Natural killer cell treated with Interleukin-12 subunit alpha and Interleukin-12 subunit beta and Interleukin-15 and Interleukin-18, amount 100 ng/mL, for 72 hours (primary cell): ENCODE measurements at regions not wholly inside any gene's neighbourhood (a gene's known extent, or its start where the extent isn't known, plus 50 kb on each side); places are given as distances from the start of the nearest gene placed in this dataset.

Source experiments
- ATAC-seq, 2 donors: fragments of 150-1000 bp; cut with Tn5 transposase in 1 of 2; sonication (Bioruptor Pico), chemical (Tn5 transposase) in 1 of 2; 2 replicates each; pipeline ENCODE4 v1.10.0; 2021
- DNase-seq: peaks from one replicate; pipeline ENCODE4 v3.0.0; 2022; ENCODE audit warnings: low spot score
- H3K27ac Mint-ChIP-seq, 2 donors: 1 replicate in 1 of 2; 2 replicates in 1 of 2; pipeline ENCODE4 v1.8.0; 2022; ENCODE audit warnings: mixed read lengths in 2 of 2, mild to moderate bottlenecking in 1 of 2, moderate library complexity in 1 of 2
- H3K27me3 Mint-ChIP-seq, 2 donors: 1 replicate in 1 of 2; 2 replicates in 1 of 2; pipeline ENCODE4 v1.8.0; 2022; ENCODE audit warnings: mixed read lengths in 2 of 2
- H3K36me3 Mint-ChIP-seq: one replicate; pipeline ENCODE4 v1.8.0; 2022; ENCODE audit warnings: mixed read lengths
- H3K4me1 Mint-ChIP-seq, 2 donors: 1 replicate in 1 of 2; 2 replicates in 1 of 2; pipeline ENCODE4 v1.8.0; 2022; ENCODE audit warnings: low read depth in 2 of 2, mixed read lengths in 2 of 2, mild to moderate bottlenecking in 1 of 2
- H3K4me3 Mint-ChIP-seq: one replicate; pipeline ENCODE4 v1.8.0; 2022; ENCODE audit warnings: mixed read lengths
- H3K9me3 Mint-ChIP-seq: 2 replicates; pipeline ENCODE4 v1.8.0; 2022; ENCODE audit warnings: mixed read lengths

- peaks cover 5% of the 10 kb centered on the region for H3K9me3 Mint-ChIP-seq
- peaks cover 5 to 20% of the 10 kb centered on the region in 2 donors for H3K27me3 Mint-ChIP-seq
- no peak overlapping the region for H3K4me3 Mint-ChIP-seq
- no peaks in the 10 kb centered on the region for H3K36me3 Mint-ChIP-seq
- DNase-seq = no peak
- no peak for ATAC-seq
- no peaks in the 10 kb centered on the region for H3K4me1 Mint-ChIP-seq
- no peak overlapping the region for H3K27ac Mint-ChIP-seq
Measured at GRCh38 chr2:220845766-220846273, 726.3 kb downstream of the EPHA4 start.

GRCh38 chr2:220847006-220847405, 725.1 kb downstream of the EPHA4 start:
- Mint-ChIP-seq H3K4me1 (no peaks in the 10 kb centered on the region), H3K9me3 (peaks cover 5% of the 10 kb centered on the region), H3K36me3 (no peaks in the 10 kb centered on the region), H3K27me3 (peaks cover 5 to 20% of the 10 kb centered on the region in 2 donors), H3K4me3 (no peak overlapping the region), H3K27ac (no peak overlapping the region)
- DNase-seq = no peak
- no peak for ATAC-seq

- H3K27ac Mint-ChIP-seq = no peak overlapping the region
- H3K36me3 Mint-ChIP-seq = no peaks in the 10 kb centered on the region
- H3K9me3 Mint-ChIP-seq = peaks cover 5% of the 10 kb centered on the region
- no peak for DNase-seq
- H3K4me3 Mint-ChIP-seq = no peak overlapping the region
- ATAC-seq = no peak
- H3K4me1 Mint-ChIP-seq = no peaks in the 10 kb centered on the region
- H3K27me3 Mint-ChIP-seq = peaks cover 5 to 17% of the 10 kb centered on the region in 2 donors
Measured at GRCh38 chr2:220847589-220847988, 724.5 kb downstream of the EPHA4 start.

DNA sequence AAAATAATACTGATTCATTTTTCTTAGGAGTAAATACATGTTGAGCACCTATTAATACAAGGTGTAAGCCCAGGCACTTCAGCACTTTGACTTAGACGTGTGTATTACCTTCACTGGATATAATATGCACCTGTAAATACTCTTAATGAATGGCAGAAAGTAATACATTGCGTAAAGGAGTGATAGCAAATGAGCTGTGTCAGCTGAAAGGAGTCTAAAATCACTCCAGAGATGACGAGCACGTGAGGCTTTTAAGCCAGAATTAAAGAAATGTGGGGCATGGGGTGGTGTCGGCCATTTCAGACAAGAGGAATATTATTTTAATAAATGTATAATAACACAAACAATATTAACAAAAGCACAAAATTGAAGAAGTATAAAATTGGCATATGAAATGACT, 722.7 kb downstream of the EPHA4 start:
- no peak for ATAC-seq
- no peaks in the 10 kb centered on the region for H3K4me1 Mint-ChIP-seq

GRCh38 chr2:220850116-220850515, 722.0 kb downstream of the EPHA4 start:
- peaks cover 5% of the 10 kb centered on the region for H3K9me3 Mint-ChIP-seq
- H3K27ac Mint-ChIP-seq = no peak overlapping the region
- H3K36me3 Mint-ChIP-seq = no peaks in the 10 kb centered on the region
- ATAC-seq (no peak), DNase-seq (no peak)
- H3K4me3 Mint-ChIP-seq = no peak overlapping the region
- H3K27me3 Mint-ChIP-seq = peaks cover 0 to 2% of the 10 kb centered on the region in 2 donors
- H3K4me1 Mint-ChIP-seq = no peaks in the 10 kb centered on the region

More for the DNA sequence above, 722.7 kb downstream of the EPHA4 start:
- no peaks in the 10 kb centered on the region for H3K36me3 Mint-ChIP-seq
- no peak overlapping the region for H3K4me3 Mint-ChIP-seq
- H3K27ac Mint-ChIP-seq = no peak overlapping the region
- H3K9me3 Mint-ChIP-seq = peaks cover 5% of the 10 kb centered on the region
- no peak for DNase-seq
- H3K27me3 Mint-ChIP-seq = peaks cover 0 to 2% of the 10 kb centered on the region in 2 donors

DNA sequence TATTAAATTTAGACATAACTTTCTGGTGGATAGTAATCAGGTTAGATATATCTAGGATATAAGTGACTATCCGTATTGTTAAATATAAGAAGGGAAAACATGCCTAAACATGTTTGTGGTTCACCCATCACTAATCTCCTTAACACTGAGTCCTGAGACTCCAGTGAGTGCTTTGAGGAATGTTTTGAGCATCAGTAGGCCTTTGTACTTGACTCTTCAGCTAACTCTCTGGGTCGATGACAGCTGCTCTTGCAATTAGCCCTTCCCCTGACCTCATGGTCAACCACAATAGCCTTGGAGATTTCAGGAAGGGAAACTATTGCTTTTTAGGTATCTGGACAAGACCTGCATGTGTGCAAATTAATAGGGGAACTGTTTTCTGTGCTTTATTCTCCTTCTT, 716.8 kb downstream of the EPHA4 start:
- H3K27me3 Mint-ChIP-seq = no peaks in the 10 kb centered on the region
- ATAC-seq = no peak

GRCh38 chr2:220856486-220856885, 715.6 kb downstream of the EPHA4 start:
- H3K36me3 Mint-ChIP-seq = no peaks in the 10 kb centered on the region
- no peak for DNase-seq
- H3K27me3 Mint-ChIP-seq = no peaks in the 10 kb centered on the region
- no peak overlapping the region for H3K27ac Mint-ChIP-seq
- H3K9me3 Mint-ChIP-seq = no peaks in the 10 kb centered on the region
- ATAC-seq = no peak
- no peak overlapping the region for H3K4me3 Mint-ChIP-seq
- H3K4me1 Mint-ChIP-seq = no peaks in the 10 kb centered on the region

More for the DNA sequence above, 716.8 kb downstream of the EPHA4 start:
- Mint-ChIP-seq H3K9me3 (no peaks in the 10 kb centered on the region), H3K27ac (no peak overlapping the region), H3K4me3 (no peak overlapping the region), H3K4me1 (no peaks in the 10 kb centered on the region), H3K36me3 (no peaks in the 10 kb centered on the region)
- no peak for DNase-seq

- Mint-ChIP-seq H3K4me3 (no peak overlapping the region), H3K27me3 (peaks cover 0 to 5% of the 10 kb centered on the region in 2 donors), H3K27ac (no peak overlapping the region), H3K4me1 (no peaks in the 10 kb centered on the region), H3K36me3 (no peaks in the 10 kb centered on the region), H3K9me3 (no peaks in the 10 kb centered on the region)
- ATAC-seq (no peak), DNase-seq (no peak)
Measured at GRCh38 chr2:220857368-220857767, 714.7 kb downstream of the EPHA4 start.

DNA sequence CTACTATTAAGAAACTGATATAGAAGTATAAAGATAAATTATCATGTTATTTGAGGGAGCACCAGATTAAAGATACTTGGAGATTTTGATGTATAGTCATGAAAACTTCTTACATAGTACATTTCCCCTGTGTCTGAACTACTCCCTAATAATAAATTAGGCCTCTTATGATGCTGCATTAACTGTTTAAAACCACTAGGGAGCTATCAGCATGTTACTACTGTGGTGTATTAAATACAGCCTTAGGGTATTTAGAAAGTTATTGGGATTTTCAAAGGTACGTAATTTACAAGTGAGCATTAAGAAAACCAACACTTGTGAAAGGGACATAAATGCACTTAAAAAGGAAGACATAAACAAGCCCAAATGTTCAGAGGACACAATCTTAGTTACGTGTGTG, 714.0 kb downstream of the EPHA4 start:
- H3K36me3 Mint-ChIP-seq = no peaks in the 10 kb centered on the region
- DNase-seq (no peak), ATAC-seq (no peak)
- H3K27me3 Mint-ChIP-seq = peaks cover 0 to 5% of the 10 kb centered on the region in 2 donors
- H3K4me1 Mint-ChIP-seq = no peaks in the 10 kb centered on the region
- H3K9me3 Mint-ChIP-seq = no peaks in the 10 kb centered on the region
- no peak overlapping the region for H3K4me3 Mint-ChIP-seq
- H3K27ac Mint-ChIP-seq = no peak overlapping the region

DNA sequence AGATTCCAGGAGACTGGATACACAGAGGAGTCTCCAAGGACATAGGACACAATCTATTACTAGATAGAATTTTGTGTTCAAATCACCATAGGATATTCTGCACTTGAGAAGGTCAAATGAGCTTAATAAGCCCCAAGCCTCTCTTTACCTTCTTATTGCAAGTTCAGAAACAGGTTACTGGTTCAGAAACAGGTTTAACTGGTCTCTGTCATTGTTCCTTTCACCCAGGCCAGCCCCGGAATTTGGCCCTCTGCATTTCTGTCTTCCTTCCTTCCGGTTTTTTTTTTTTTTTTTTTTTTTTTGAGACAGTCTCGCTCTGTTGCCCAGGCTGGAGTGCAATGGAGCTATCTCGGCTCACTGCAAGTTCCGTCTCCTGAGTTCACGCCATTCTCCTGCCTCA, 700.2 kb downstream of the EPHA4 start:
- no peak for ATAC-seq
- no peak overlapping the region for H3K4me3 Mint-ChIP-seq
- H3K9me3 Mint-ChIP-seq = peaks cover 11% of the 10 kb centered on the region
- H3K36me3 Mint-ChIP-seq = no peaks in the 10 kb centered on the region
- no peak overlapping the region for H3K27ac Mint-ChIP-seq
- no peak for DNase-seq
- no peaks in the 10 kb centered on the region for H3K27me3 Mint-ChIP-seq
- H3K4me1 Mint-ChIP-seq = no peaks in the 10 kb centered on the region

DNA sequence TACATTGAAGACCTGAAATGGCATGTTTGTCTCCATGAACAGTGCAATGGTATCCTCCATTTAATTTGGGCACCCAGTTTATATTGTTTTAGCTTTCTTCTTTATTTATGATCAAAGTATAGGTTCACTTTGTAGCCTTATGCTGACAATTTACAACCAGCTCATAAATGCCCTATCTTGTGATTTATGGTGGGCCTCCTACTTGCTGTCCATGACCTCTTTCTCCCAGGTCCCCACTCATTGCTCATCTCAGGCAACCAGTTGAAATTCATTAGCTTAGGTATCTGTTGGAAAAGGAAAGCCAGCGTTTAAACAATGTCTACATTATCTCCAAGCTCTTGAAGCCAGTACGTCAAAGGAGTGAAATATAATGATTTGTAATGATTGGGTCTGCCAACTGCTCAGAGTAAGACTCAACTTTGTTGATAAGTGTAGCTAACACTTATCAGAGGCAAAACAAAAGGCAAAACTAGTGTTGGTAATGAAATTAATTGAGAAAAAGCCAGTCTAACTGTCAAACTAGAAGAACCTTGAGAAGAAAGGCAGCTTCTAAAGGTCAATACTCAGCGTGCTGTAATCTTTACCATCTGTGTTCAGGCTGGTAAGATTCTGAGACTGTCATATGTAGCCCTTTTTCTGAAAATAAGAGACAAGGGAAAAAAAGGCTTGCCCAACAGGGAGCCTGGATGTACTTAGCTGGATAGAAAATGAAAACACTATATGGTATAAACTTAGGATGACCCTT, 695.9 kb downstream of the EPHA4 start:
- H3K36me3 Mint-ChIP-seq = no peaks in the 10 kb centered on the region
- H3K9me3 Mint-ChIP-seq = peaks cover 6% of the 10 kb centered on the region
- DNase-seq (no peak), ATAC-seq (no peak)
- no peaks in the 10 kb centered on the region for H3K4me1 Mint-ChIP-seq
- no peak overlapping the region for H3K4me3 Mint-ChIP-seq
- peaks cover 0 to 11% of the 10 kb centered on the region in 2 donors for H3K27me3 Mint-ChIP-seq
- H3K27ac Mint-ChIP-seq = no peak overlapping the region

DNA sequence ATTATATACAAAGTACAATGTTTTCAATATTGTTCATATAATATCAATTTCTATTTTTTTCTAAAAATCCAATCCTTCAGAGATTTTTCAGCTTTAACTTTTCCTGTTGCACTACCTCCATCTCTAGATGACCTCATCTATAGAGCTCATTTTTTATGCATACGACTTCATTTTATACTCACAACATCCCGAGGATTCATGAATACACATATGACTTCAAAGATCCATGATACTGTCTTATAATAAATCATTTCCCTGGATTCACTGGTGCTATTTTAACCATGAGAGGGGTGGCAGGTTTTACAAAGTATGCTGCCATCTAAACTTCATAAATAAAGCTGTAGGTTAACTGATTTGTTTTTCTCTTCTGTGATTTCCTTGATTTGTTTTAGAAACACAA, 694.6 kb downstream of the EPHA4 start:
- Mint-ChIP-seq H3K36me3 (no peaks in the 10 kb centered on the region), H3K9me3 (peaks cover 6% of the 10 kb centered on the region), H3K4me3 (no peak overlapping the region), H3K27me3 (peaks cover 0 to 11% of the 10 kb centered on the region in 2 donors), H3K27ac (no peak overlapping the region), H3K4me1 (no peaks in the 10 kb centered on the region)
- ATAC-seq (no peak), DNase-seq (no peak)

DNA sequence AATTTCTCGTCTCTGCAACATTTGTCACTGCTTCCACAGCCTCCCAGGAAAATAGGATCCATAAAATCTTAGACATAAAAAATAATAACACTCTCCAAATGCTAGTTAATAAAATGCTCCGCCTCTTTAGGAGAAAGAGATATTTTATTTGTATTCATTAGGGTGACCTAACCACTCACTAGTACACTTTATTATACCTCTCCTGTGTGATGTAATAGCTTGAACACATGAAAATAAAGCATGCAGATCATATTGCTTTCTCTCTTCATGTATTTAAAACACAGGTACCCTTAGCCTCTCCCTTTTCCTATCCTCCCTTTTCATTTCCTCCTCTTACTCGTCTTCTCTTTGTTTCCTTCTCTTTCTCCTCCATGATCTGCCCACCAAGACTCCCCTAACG, 694.2 kb downstream of the EPHA4 start:
- H3K4me1 Mint-ChIP-seq = no peaks in the 10 kb centered on the region
- DNase-seq = no peak
- no peak for ATAC-seq
- no peak overlapping the region for H3K27ac Mint-ChIP-seq
- H3K36me3 Mint-ChIP-seq = no peaks in the 10 kb centered on the region
- no peak overlapping the region for H3K4me3 Mint-ChIP-seq
- H3K27me3 Mint-ChIP-seq = peaks cover 0 to 12% of the 10 kb centered on the region in 2 donors
- H3K9me3 Mint-ChIP-seq = peaks cover 6% of the 10 kb centered on the region

DNA sequence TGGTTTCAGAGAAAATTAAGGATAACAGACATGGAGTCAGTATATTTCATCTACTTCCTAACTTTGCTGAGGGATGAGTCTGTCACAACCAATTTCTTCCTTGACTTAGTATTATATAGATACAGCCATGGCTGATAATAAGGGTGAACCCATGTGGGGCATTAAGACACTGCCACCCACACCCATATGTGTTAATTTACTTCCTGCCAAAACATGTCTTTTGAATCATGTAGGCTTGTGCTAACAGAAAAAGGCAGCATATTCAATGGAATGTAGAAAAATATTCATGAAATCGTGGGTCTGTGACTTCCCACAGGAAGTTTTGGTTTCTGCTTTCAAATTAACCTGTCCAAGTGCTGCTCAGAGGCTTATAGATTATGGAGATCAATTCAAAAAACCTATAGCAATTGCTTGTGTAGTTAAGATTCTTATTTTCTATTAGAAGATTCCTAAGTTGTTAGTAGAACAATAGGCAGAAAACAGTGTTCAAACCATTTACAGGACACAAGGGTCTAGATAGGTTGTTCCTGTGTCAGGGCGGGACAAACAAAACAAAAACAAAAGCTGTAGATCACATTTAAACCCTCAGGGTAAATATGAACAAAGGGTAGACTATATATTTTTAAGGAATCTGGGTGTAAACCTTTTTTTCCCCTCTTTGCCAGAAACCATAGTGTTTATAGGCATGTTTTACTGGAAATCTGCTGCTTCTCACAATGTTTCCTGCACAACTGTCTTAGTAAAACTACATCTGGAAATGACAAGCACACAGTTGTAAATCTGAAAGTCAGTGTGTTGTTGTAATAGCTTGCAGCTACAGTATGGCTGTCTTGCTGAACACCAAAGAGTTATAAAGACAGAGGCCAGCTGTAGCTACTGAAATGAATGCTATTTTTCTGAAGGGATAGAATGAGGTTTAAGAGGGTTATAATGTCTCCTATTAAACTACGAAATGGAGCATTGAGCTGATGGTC, 691.2 kb downstream of the EPHA4 start:
- H3K36me3 Mint-ChIP-seq = no peaks in the 10 kb centered on the region
- no peak overlapping the region for H3K4me3 Mint-ChIP-seq
- ATAC-seq (no peak), DNase-seq (no peak)
- peaks cover 0 to 16% of the 10 kb centered on the region in 2 donors for H3K27me3 Mint-ChIP-seq
- no peak overlapping the region for H3K27ac Mint-ChIP-seq
- H3K9me3 Mint-ChIP-seq = peaks cover 3% of the 10 kb centered on the region
- no peaks in the 10 kb centered on the region for H3K4me1 Mint-ChIP-seq
